Endodermal cell (in vitro differentiated cells): ENCODE measurements at regions not wholly inside any gene's neighbourhood (a gene's known extent, or its start where the extent isn't known, plus 50 kb on each side); places are given as distances from the start of the nearest gene placed in this dataset.

ENCODE experiments used
- DNase-seq: peaks from one replicate; pipeline ENCODE4 v3.0.0-alpha.2; 2017
- H3K27ac ChIP-seq: 2 replicates; pipeline ENCODE4 v1.5.1; 2013; ENCODE audit warnings: mild to moderate bottlenecking, low read depth, low read length, moderate library complexity
- H3K27me3 ChIP-seq: 2 replicates; pipeline ENCODE4 v1.6.1; 2013; ENCODE audit warnings: mild to moderate bottlenecking, low read length, moderate library complexity; ENCODE audit not compliant: insufficient read depth, control insufficient read depth, poor library complexity, severe bottlenecking
- H3K36me3 ChIP-seq: 2 replicates; pipeline ENCODE4 v1.7.0; 2013; ENCODE audit warnings: mild to moderate bottlenecking, low read length, moderate library complexity; ENCODE audit not compliant: control insufficient read depth, insufficient read depth
- H3K4me1 ChIP-seq: one replicate; pipeline ENCODE4 v1.7.0; 2013; ENCODE audit warnings: low read length; ENCODE audit not compliant: control insufficient read depth, insufficient read depth
- H3K4me3 ChIP-seq: 2 replicates; pipeline ENCODE4 v1.5.1; 2013; ENCODE audit warnings: mild to moderate bottlenecking, low read length, moderate library complexity
- H3K9ac ChIP-seq: 2 replicates; pipeline ENCODE4 v1.6.1; 2013; ENCODE audit warnings: mild to moderate bottlenecking, low read length, moderate library complexity; ENCODE audit not compliant: poor library complexity, severe bottlenecking; ENCODE audit errors: extremely low read depth
- H3K9me3 ChIP-seq: 2 replicates; pipeline ENCODE4 v1.6.1; 2013; ENCODE audit warnings: mild to moderate bottlenecking, low read length, moderate library complexity; ENCODE audit not compliant: control insufficient read depth
- H3K27ac Mint-ChIP-seq: 2 replicates; pipeline ENCODE4 v1.8.0; 2020; ENCODE audit warnings: mixed read lengths
- H3K27me3 Mint-ChIP-seq: 2 replicates; pipeline ENCODE4 v1.8.0; 2021; ENCODE audit warnings: mild to moderate bottlenecking, mixed read lengths; ENCODE audit not compliant: insufficient read depth
- H3K36me3 Mint-ChIP-seq: 2 replicates; pipeline ENCODE4 v1.8.0; 2020; ENCODE audit warnings: low read depth, mixed read lengths
- H3K4me1 Mint-ChIP-seq: 2 replicates; pipeline ENCODE4 v1.8.0; 2020; ENCODE audit warnings: mixed read lengths
- H3K4me3 Mint-ChIP-seq: 2 replicates; pipeline ENCODE4 v1.8.0; 2020; ENCODE audit warnings: mild to moderate bottlenecking, moderate library complexity, mixed read lengths
- H3K9me3 Mint-ChIP-seq: 2 replicates; pipeline ENCODE4 v1.8.0; 2020; ENCODE audit warnings: mild to moderate bottlenecking, mixed read lengths
- CTCF ChIP-seq: fragments of 200-600 bp; sonication (generic); conservative IDR thresholded peaks from 2 replicates; pipeline ENCODE4 v1.5.0; 2021; ENCODE audit warnings: antibody characterized with exemption, mild to moderate bottlenecking
- WGBS, 2 experiments: methylation state at CpG; one replicate each; pipeline versions ENCODE4 v1.1.5 to v1.1.7; 2013; ENCODE audit warnings: missing lambda C conversion rate in 2 of 2, mixed read lengths in 1 of 2; ENCODE audit not compliant: insufficient coverage in 1 of 2, insufficient read length in 1 of 2; 5-methylcytosine and 5-hydroxymethylcytosine counted together

- Histone ChIP-seq H3K27me3 (no peaks in the 10 kb centered on the region), H3K4me3 (no peak overlapping the region), H3K9ac (no peak overlapping the region), H3K9me3 (peaks cover 19% of the 10 kb centered on the region), H3K36me3 (no peaks in the 10 kb centered on the region), H3K4me1 (no peaks in the 10 kb centered on the region), H3K27ac (no peak overlapping the region)
- Mint-ChIP-seq H3K27me3 (no peaks in the 10 kb centered on the region), H3K4me1 (no peaks in the 10 kb centered on the region), H3K36me3 (no peaks in the 10 kb centered on the region), H3K9me3 (peaks cover 24% of the 10 kb centered on the region), H3K27ac (no peak overlapping the region), H3K4me3 (no peak overlapping the region)
- no peak for TF ChIP-seq CTCF
- 96% methylated on average over 10 to 13 of the region's 13 CpGs for WGBS, 2 experiments
- no peak for DNase-seq
These were observed 921.3 kb upstream of the AUTS2 start for GRCh38 chr7:68676813-68677535.

GRCh38 chr7:68678196-68678595 is 920.1 kb upstream of the AUTS2 start:
- H3K4me3 Mint-ChIP-seq, result no peak overlapping the region
- Histone ChIP-seq H3K27ac (no peak overlapping the region), H3K4me3 (no peak overlapping the region), H3K9ac (no peak overlapping the region), H3K9me3 (peaks cover 19% of the 10 kb centered on the region), H3K4me1 (no peaks in the 10 kb centered on the region), H3K36me3 (no peaks in the 10 kb centered on the region), H3K27me3 (no peaks in the 10 kb centered on the region)
- peaks cover 21% of the 10 kb centered on the region for H3K9me3 Mint-ChIP-seq
- DNase-seq, result no peak
- no peak for TF ChIP-seq CTCF
- no peaks in the 10 kb centered on the region for H3K36me3 Mint-ChIP-seq
- WGBS, 2 experiments, result 93 to 94% methylated on average over 3 to 4 of the region's 4 CpGs
- H3K4me1 Mint-ChIP-seq, result no peaks in the 10 kb centered on the region
- H3K27ac Mint-ChIP-seq, result no peak overlapping the region
- no peaks in the 10 kb centered on the region for H3K27me3 Mint-ChIP-seq

GRCh38 chr7:68679459-68680234 is 918.6 kb upstream of the AUTS2 start:
- peaks cover 11% of the 10 kb centered on the region for H3K9me3 ChIP-seq
- H3K27ac ChIP-seq, result no peak overlapping the region
- H3K4me3 ChIP-seq, result no peak overlapping the region
- DNase-seq, result no peak
- Mint-ChIP-seq H3K9me3 (peaks cover 12% of the 10 kb centered on the region), H3K27me3 (no peaks in the 10 kb centered on the region), H3K4me1 (peaks cover 5% of the 10 kb centered on the region), H3K27ac (no peak overlapping the region), H3K36me3 (no peaks in the 10 kb centered on the region), H3K4me3 (no peak overlapping the region)
- TF ChIP-seq CTCF, result no peak
- H3K27me3 ChIP-seq, result no peaks in the 10 kb centered on the region
- no peak overlapping the region for H3K9ac ChIP-seq
- peaks cover 4% of the 10 kb centered on the region for H3K4me1 ChIP-seq
- WGBS, 2 experiments, result 78 to 93% methylated on average over 3 to 7 of the region's 7 CpGs
- H3K36me3 ChIP-seq, result no peaks in the 10 kb centered on the region
